IPS-NIHi7 (cell line): ENCODE measurements at regions not wholly inside any gene's neighbourhood (a gene's known extent, or its start where the extent isn't known, plus 50 kb on each side); places are given as distances from the start of the nearest gene placed in this dataset.
"Not testable (repeated sequence)": the region's sequence is repeated elsewhere in the genome, so short reads cannot be mapped to it uniquely, and the experiment has no call there.

Experiments
- DNase-seq: peaks from one replicate; pipeline ENCODE4 v3.0.0; 2012; ENCODE audit warnings: mixed read lengths; ENCODE audit errors: extremely low spot score

DNA sequence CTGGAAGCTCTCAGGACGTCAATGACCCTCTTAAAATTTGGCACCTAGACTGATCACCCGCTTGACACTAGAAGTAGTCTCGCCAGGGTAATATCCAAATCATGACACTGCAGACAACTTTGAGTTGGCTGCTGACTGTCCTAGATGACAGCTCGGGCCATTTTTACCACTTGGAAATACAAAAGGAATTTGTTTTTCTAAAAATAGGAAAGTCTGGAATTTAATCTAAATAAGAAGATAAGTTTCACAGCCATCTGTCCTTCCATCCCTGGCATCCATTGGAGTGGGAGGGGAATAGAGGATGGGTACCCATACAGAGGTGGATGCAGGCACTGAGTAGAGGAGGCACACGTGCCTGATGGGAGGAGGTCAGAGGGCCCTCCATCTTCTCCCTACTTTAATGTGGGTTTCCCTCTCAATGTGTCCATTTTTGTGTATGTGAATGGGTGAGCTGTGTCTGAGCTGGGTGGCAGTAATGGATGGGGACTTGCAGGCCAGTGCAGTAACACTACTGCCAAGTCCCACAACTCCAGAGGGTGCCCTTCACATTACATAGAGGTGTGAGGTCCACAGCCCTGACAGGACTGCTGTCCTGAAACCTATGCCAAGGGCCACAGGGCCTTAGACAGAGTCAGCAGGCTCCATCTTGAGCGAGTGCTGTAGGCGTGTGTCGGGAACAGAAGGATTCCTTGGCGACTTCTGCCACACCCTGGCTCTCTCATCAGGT, 104.8 kb upstream of the IPO9 start:
- DNase-seq: no peak

DNA sequence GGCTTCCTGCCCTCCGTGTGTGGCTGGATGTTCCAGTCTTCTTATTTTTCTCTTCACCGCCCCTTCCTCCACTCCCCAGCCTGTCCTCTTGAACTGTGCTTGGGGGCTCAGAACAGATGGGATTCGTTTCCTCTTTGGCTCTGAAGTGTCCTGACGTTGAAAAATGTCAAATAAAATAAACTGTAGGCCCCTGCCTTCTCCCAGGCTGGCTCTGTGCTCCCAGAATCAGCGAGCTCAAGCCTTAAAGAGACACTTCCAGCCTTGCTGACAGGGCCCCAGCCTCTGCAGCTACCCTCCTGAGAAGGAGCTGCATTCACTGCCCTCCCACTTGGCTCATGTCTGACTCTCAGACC, 104.2 kb upstream of the IPO9 start:
- no peak for DNase-seq

DNA sequence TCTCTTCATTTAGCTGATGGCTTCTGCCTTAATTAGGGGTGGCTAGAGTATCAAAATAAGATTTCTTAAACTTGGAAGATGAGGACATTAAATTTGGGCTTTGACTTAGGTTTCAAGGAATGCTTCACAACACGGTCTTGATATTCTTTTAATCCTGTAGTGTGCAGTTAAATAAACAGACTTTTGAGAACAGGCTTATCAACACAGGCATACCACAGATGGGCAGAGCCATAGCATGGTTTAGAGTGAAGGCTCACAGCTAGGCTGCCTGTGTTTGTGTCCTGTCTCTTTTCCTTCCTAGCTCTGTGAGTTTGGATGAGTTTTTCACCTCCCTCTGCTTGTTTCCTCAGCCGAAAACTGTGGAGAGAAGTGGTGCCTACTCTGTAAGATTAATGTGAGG, 102.3 kb upstream of the IPO9 start:
- DNase-seq: no peak

DNA sequence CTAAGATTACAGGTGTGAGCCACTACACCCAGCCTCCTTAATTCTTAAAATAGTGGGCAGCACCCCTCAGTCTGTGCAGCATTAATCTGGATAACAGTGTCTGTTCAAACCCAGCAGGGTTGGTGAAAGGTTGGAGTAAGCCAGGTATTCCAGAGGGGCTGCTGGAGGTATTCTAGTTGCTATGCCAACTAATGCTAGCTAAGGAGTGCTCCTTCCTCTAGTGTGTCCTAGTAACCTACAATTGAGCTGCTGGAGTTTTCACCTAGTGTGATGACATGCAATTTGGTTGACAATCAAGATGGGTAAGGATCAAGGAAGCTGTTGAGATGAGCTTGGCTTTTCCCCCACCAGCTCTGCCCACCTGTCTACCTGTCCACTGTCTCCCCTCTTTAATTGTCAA, 100.2 kb upstream of the IPO9 start:
- peak; percentile 42 for DNase-seq

DNA sequence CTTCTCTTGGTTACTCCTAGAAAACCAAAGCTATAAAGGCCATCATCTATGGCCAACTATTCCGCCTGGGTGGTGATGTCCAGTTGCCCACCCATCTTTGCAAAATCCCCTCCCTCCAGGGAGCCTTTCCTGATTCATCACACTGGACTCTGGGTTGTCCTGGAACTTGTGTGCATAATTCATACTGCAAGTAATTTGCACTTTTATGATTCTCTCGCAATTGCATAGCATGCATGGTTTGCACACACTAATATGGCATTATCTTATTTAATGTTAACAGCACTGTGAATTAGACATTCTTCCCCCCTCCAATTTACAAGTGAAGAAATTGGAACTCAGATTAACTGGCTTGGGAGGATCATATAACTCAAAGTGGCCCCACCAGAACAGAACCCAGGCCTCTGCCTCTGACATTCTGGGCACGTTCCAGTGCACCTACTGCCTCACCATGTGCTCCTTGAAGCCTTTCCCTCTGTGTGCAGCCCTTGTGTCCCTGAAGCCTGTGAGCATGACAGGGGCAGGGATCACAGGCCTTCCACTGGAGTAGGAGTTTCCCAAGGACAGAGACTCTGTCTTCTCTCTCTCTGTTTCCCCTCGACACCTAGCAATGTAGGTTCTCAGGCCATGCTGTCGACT, 98.9 kb upstream of the IPO9 start:
- DNase-seq: no peak

DNA sequence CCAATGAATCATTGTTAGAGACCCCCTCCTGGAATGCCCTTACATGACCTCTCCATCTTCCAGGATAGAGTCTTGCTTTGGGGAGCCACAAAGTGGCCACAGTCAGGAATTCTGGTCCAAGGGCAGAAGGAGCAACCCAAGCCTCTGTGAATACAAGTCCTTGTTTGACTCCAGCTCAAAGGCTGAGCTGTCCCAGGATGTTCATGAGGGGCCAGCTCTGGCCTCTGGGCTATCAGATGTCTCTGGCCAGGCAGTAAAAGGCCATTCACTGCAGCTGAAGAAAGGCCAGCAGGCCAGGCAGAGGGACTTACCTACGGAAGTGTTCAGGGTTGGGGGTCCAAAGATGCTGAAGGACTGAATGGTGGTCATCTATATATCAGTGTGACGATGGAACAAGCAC, 98.3 kb upstream of the IPO9 start:
- DNase-seq: no peak

DNA sequence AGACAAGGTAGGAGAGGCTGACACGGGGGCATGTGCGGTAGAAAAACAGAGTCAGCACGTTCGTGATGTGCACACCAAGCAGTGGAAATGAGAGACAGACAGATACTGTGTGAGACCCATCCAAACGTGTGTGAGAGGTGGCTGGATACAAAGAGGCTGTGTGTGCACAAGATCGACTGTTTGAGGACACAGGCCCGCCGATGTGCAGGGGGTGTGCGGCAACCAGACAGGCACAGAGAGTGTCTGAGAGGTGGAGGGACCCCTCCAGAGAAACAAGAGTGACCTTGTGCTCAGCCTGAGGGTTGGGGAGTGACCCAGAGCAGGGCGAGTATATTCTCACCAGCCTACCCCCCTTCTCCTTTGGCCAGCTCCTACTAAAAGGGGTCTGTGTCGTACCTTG, 97.8 kb upstream of the IPO9 start:
- DNase-seq: no peak

DNA sequence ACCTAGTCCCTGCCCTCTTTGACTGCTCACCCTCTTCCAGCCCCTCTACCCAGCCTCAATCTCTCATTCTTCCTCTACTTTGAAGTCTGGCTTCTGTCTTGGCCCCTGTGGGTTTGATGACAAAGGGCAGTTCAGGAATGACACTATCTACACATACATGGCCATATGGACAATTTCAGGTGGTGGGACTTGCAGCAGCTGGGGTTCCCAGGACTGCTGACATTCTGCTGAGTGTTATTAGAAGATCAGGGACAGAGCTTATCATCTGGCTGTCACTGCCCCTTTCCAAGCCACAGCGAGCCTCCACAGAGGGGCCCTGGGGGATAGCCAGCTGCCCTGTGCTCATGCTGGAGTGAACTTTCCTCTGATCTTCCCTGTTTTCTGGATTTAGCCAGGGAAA, 97.4 kb upstream of the IPO9 start:
- no peak for DNase-seq

DNA sequence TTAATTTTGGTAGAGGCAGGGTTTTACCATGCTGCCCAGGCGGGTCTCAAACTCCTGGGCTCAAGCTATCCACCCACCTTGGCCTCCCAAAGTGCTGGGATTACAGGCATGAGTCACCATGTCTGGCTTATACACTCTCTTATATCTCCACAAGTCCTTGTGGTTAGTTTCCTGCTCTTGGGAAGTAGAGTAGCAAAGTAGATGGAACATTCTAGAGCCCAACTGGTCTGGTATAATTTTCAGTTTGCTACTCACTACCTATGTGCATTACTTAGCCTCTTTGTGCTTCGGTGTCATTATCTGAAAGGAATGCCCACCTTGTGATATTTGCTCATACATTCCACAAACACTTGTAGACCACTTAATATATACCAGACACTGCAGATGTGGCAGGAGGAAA, 96.6 kb upstream of the IPO9 start:
- DNase-seq: no peak

DNA sequence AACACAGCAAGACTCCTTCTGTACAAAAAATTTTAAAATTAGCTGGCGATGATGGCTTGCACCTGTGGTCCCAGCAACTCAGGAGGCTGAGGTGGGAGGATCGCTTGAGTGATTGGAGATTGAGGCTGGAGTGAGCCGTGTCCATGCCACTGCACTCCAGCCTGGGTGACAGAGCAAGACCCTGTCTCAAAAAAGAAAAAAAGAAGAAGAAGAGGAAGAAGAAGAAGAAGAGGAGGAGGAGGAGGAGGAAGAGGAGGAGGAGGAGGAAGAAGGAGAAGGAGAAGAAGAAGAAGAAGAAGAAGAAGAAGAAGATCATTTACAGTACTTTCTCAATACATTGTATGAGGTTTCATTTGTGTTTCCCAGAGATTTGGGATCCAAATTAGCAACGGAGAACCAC, 94.7 kb upstream of the IPO9 start:
- not testable (repeated sequence) for DNase-seq

DNA sequence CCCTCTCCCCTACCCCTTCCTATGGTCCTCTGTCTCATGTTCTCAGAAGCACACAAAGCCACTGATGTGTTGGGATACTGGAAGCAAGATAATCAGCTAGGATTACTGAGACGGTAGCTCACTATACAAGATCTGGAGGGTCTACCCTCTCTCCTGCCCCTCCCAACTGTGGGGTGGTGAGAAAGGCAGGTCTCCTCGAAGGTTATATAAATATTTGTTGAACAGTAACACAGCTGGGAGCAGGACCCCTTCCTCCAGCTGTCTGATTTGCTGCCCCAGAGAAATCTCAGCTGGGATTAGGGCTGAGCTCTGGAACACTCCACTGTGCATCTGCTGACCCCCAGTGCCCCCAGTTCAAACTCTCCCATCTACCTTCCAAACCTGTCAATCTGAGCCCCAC, 94.2 kb upstream of the IPO9 start:
- no peak for DNase-seq

DNA sequence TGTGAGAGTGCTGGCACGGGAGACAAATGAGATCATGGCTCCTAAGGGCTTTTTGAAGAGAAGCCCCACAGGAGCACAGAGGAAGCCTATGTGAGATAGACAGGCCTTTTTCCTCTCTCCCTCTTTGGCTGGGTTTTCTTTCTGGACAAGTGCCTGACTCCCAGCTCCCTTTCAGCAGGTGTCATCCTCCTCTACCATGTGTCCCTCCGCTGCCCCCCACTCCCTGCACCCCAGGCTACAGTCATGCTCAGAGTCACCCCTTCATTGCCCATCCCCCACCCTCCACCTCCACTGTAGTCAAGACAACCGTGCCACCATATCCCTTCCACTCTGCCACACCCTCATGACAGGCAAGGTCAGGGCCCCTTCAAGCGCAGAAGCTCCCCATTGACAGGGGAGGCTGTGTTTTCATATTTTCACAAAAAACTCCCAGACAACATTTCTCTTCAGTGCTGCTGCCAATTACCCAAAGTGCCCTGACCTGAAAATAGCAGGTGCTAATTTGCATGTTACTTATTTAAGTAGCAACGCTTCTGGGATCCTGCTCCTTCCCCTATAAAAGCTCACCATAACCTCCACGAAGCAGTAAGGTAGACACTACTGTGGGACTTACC, 92.1 kb upstream of the IPO9 start:
- DNase-seq: no peak

DNA sequence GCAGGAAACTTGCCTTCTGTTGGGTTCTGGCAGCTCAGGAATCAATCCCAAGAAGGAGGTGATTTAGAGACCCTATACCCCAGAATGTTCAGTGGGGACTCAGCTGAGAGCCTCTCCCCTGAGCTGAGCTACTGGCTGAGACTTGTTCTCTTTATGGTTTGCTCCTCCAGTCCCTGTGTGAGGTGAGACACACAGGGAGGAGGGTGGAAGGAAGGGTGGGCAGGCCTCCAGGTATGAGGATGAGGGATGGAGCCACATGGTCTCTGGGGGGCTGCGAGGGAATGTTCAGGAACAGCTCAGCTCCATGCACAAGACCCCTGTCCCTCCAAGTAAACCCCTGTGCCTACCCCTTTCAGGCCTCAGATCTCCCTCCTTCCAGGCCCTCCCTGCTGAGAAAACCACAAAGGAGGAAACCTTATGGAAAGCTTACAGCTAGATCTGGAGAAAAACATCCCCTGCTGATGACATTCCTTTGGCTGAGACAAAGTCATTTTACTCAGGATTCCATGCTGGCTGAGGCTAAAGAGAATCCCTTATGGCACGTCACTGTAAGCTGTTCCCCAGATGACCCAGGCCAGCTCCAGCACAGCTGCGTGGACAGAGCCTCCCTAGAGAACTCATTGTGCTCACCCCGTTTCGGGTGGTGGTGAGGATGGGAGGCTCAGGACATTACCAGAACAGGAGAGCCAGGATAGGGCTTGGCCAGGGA, 91.5 kb upstream of the IPO9 start:
- DNase-seq: peak; percentile 69

DNA sequence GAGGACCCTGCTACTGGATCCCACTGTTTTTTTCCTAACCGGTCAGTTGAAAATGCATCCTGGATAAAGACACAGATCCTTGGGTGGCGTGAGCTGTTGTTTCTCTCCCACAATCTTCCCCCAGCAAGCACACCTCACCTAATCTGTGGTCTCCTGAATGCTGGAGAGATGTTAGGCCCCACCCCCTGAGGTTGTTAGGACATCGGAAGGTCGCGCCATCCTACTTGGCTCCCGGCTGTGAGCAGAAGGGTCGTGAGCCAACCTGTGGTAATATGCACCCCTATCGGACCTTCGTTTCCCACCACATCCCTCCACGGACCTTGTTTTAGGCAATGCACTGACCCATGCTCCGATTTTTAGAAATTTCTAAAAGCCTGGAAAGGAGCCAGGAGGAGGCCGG, 89.9 kb upstream of the IPO9 start:
- DNase-seq: peak; percentile 41

DNA sequence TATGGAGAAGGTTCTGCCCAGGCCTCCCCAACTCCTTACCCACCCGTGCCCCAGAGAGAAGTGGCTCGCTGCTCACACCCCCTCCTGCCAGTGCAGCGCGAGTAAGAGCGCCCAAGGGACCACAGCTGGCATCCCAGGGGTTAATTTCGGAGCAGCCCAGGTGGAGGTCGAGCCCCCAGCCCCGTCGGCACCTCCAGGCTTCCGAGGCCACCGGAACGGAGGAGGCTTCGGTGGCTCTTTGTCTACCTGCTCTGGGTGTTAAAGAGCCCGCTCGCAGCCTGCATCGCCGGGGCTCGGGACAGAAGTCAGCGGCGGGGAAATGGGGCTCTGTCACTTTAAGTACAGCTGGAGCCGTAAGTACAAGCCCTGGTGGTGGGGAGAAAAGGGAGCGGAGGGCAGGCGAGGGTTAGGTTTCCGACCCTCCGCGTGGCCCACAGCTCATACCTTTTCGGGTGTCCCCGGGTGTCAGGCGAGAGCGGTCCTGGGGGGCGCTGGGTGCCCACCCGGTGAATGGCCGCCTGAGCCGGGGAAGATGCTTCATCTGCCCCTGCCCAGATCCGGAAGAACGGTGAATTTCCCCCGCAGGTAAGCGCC, 89.4 kb upstream of the IPO9 start:
- DNase-seq: peak; percentile 79

DNA sequence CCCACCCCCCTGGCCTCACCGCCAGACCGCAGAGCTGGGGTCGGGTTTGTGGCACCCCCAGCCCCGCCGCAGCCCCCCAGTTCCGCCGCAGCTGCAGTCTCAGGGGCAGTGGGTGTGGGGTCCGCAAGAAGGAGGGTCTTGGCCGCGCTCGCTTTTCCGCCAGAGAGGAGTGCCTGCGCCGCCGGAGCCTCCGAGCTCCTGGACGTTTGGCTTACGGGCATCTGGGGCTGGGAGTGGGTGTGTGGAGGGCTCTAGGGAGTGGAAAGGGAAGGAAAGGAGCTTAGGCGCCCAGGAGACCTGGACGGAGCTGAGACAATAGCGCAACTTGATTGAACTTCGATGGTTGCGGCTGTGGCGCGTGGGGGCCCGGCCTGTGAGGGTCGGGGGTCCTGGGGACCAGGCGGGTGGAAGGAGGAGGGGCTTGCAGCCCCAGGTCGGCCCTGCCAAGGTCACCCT, 88.8 kb upstream of the IPO9 start:
- peak; percentile 54 for DNase-seq

DNA sequence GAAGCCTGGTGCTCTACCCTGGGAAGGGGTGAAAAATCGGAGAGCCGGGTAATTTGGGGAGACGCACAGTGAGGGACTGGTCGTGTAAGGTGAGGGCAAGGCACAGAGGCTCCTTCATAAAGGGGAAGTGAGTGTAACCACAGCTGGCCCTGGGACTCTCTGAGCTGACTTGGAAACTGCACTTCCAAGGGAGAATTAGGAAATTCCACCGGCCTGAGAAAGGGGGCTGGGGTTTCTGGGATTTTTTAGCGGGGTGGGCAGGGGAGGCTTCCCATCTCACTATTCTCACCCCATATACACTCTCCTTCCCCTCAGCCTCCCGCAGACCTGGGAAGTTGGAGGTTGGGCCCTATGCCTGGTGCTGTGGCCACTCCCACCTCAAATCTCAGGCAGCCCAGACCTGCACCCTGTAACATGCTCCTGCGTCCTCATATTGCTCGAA, 88.3 kb upstream of the IPO9 start:
- DNase-seq: peak; percentile 39

DNA sequence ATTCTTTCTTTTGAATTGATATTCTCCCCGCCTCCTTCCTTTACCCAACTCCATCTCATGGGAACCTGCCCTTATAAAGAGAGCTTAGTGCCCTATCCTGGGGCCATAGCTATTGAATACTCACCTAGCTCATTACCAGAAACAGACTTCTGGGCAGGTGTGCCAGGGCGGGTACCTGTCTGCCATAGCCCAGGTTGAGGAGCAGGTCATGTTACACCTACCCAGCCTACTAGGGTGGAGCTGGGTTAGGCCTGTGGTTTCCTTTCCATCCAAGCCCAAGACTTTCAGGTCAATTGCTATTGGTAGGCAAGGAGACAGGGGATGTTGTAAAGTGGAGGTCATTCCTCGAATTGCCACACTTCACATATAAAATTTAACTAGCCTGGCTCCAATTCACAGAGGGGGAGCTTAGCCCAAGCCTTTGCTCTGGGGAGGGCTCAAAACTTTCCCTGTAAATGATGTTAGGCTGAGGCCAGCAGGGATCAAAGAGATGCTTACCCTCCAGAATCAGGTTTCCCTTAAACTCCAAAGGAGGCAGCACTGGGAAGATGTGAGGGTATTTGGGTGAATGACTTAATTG, 87.1 kb upstream of the IPO9 start:
- no peak for DNase-seq

DNA sequence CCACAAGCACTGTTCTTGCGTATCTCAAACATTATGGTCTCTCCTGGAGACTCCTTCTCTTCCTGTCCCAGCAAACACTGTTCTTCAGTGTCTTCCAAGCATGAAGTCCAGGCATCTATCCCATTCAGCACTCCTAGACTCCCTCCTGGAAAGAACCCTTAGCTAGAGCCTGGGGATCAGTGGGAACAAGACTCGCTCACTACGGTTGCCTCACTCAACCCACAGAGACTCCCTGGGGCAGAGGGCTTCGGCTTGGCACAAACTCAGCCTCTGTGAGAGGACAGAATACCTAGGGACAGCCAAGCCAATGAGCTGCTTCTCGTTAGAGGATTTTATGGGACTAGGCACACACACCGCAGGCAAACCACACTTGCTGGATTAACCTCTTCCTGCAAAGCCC, 86.5 kb upstream of the IPO9 start:
- DNase-seq: no peak

DNA sequence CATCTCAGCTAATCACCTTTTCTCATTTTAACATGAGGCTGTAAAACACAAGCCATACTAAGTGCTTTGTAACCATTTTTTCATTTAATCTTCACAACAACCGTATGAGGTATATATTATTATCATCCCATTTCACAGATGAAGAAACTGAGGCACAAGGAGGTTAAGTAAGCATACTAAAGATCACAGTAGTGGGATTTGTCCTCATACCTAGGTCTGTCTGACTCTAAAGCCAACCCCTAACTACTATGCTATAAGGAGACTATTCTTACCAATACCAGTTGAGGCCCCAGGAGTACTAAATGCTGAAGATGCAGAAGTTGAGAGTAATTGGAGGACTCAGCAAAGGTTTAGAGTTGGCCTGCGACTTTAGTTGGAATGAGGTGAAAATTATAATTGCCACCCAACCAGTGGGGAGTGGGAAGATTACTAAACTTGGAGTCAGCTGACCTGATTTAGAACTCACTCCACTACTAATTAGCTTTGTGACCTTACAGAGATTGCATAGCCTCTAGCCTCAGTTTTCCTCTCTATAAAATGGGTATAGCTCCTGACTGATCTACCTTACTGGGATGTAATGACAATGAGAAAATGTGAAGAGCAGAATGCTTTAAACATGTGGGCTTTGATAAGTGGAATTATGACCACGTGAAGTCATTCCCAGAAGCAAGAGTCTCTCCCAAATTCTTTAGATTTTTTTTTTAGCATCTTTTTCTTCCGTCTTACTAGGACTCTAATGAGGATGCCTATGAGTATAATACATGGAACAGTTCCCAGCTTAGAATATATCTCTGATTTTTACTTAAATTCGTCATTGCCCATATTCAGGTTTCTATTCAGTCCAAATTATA, 85.8 kb upstream of the IPO9 start:
- DNase-seq: no peak

DNA sequence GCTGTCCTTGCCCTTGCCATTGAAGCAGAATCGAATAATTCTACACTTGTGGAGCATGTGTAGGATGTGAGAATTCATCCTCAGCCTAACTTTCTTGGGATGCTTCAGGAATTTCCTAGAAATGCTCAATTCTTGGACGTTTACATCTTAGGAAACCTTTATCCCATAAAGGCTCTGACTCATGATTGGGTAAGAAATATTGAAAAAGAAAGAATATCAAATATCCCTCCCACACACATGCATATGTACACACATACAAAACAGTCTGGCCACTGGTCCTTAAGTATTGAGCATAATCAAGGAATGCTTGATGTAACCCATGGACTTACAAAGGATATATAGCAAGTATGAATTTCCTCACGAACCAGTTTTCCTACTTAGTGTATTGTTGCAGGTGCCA, 83.9 kb upstream of the IPO9 start:
- no peak for DNase-seq
